Ishikawa (cell line): ENCODE measurements at regions not wholly inside any gene's neighbourhood (a gene's known extent, or its start where the extent isn't known, plus 50 kb on each side); places are given as distances from the start of the nearest gene placed in this dataset.

Experiments used
- CEBPB ChIP-seq: IDR thresholded peaks from 2 replicates; pipeline ENCODE4 v1.6.1; 2012
- CREB1 ChIP-seq: IDR thresholded peaks from 2 replicates; pipeline ENCODE4 v1.6.1; 2012; ENCODE audit warnings: low read depth
- EGR1 ChIP-seq: IDR thresholded peaks from 2 replicates; pipeline ENCODE4 v1.6.1; 2012
- EP300 ChIP-seq: IDR thresholded peaks from 2 replicates; pipeline ENCODE4 v1.6.1; 2012; ENCODE audit warnings: borderline replicate concordance
- FOXM1 ChIP-seq: IDR thresholded peaks from 2 replicates; pipeline ENCODE4 v1.6.1; 2012; ENCODE audit warnings: low read depth, borderline replicate concordance
- NFIC ChIP-seq: IDR thresholded peaks from 2 replicates; pipeline ENCODE4 v1.6.1; 2012
- RAD21 ChIP-seq: IDR thresholded peaks from 2 replicates; pipeline ENCODE4 v1.6.1; 2012; ENCODE audit warnings: low read depth
- TAF1 ChIP-seq: IDR thresholded peaks from 2 replicates; pipeline ENCODE4 v1.6.1; 2012; ENCODE audit warnings: low read depth, mild to moderate bottlenecking
- TCF12 ChIP-seq: IDR thresholded peaks from 2 replicates; pipeline ENCODE4 v1.6.1; 2012; ENCODE audit warnings: low read depth
- TEAD4 ChIP-seq: IDR thresholded peaks from 2 replicates; pipeline ENCODE4 v1.6.1; 2012
- YY1 ChIP-seq: IDR thresholded peaks from 2 replicates; pipeline ENCODE4 v1.6.1; 2012; ENCODE audit warnings: low read depth
- ZBTB7A ChIP-seq: IDR thresholded peaks from 2 replicates; pipeline ENCODE4 v1.6.1; 2012; ENCODE audit warnings: low read depth
- TF ChIP-seq, protein P1 (sequence below): IDR thresholded peaks from 2 replicates; pipeline ENCODE4 v1.6.1; 2012
- TF ChIP-seq, protein P2 (sequence below): IDR thresholded peaks from 2 replicates; pipeline ENCODE4 v1.6.1; 2012
- TF ChIP-seq, protein P3 (sequence below): IDR thresholded peaks from 2 replicates; pipeline ENCODE4 v1.6.1; 2012; ENCODE audit warnings: low read depth, mild to moderate bottlenecking

DNA sequence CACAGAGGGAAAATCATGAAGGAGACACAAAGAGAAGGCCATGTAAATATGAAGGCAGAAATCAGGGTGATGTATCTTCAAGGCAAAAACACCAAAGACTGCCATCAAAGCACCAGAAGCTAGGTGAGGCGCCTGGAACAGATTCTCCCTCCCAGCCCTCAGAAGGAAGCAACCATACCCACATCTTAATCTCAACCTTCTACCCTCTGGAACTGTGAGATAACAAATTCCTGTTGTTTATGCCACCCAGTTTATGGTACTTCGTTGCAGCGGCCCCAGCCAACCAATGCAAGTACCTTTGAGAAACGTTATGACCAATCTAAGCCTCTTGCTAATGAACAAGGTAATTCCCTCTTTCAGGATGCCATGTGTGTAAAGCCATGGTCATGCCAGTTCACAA, 66.2 kb upstream of the STXBP5 start:
- TF ChIP-seq NFIC (no peak), YY1 (no peak), TAF1 (no peak), EGR1 (no peak), CREB1 (no peak), FOXM1 (no peak), ZBTB7A (no peak), TCF12 (no peak), RAD21 (no peak), CEBPB (no peak), EP300 (no peak), TEAD4 (no peak)
- TF ChIP-seq, protein P1, sequence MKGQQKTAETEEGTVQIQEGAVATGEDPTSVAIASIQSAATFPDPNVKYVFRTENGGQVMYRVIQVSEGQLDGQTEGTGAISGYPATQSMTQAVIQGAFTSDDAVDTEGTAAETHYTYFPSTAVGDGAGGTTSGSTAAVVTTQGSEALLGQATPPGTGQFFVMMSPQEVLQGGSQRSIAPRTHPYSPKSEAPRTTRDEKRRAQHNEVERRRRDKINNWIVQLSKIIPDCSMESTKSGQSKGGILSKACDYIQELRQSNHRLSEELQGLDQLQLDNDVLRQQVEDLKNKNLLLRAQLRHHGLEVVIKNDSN = no peak
- TF ChIP-seq, protein P2, sequence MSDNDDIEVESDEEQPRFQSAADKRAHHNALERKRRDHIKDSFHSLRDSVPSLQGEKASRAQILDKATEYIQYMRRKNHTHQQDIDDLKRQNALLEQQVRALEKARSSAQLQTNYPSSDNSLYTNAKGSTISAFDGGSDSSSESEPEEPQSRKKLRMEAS = no peak
- TF ChIP-seq, protein P3, sequence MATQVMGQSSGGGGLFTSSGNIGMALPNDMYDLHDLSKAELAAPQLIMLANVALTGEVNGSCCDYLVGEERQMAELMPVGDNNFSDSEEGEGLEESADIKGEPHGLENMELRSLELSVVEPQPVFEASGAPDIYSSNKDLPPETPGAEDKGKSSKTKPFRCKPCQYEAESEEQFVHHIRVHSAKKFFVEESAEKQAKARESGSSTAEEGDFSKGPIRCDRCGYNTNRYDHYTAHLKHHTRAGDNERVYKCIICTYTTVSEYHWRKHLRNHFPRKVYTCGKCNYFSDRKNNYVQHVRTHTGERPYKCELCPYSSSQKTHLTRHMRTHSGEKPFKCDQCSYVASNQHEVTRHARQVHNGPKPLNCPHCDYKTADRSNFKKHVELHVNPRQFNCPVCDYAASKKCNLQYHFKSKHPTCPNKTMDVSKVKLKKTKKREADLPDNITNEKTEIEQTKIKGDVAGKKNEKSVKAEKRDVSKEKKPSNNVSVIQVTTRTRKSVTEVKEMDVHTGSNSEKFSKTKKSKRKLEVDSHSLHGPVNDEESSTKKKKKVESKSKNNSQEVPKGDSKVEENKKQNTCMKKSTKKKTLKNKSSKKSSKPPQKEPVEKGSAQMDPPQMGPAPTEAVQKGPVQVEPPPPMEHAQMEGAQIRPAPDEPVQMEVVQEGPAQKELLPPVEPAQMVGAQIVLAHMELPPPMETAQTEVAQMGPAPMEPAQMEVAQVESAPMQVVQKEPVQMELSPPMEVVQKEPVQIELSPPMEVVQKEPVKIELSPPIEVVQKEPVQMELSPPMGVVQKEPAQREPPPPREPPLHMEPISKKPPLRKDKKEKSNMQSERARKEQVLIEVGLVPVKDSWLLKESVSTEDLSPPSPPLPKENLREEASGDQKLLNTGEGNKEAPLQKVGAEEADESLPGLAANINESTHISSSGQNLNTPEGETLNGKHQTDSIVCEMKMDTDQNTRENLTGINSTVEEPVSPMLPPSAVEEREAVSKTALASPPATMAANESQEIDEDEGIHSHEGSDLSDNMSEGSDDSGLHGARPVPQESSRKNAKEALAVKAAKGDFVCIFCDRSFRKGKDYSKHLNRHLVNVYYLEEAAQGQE = no peak

DNA sequence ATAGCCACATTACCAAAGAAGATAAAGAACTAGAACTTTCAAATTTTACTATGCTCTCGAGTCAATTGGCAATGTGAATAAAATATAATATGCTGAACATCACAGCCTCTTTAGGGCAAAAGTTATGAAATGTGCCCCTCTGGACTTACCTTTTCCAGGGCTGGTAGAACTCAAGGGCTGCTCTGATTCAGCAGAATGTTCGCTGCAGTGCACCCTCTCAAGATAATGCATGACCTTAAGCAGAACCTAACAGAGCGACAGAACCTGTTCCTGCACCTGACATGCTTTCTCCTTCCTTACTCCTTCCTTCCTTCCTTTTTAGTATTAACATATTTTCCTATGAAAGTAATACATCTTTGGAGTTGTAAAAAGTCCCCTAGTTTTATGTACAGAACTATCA, 65.4 kb upstream of the STXBP5 start:
- TF ChIP-seq RAD21 = no peak
- TF ChIP-seq, protein P3 = no peak
- no peak for TF ChIP-seq FOXM1
- TF ChIP-seq EGR1 = no peak
- no peak for TF ChIP-seq ZBTB7A
- TF ChIP-seq CREB1 = no peak

DNA sequence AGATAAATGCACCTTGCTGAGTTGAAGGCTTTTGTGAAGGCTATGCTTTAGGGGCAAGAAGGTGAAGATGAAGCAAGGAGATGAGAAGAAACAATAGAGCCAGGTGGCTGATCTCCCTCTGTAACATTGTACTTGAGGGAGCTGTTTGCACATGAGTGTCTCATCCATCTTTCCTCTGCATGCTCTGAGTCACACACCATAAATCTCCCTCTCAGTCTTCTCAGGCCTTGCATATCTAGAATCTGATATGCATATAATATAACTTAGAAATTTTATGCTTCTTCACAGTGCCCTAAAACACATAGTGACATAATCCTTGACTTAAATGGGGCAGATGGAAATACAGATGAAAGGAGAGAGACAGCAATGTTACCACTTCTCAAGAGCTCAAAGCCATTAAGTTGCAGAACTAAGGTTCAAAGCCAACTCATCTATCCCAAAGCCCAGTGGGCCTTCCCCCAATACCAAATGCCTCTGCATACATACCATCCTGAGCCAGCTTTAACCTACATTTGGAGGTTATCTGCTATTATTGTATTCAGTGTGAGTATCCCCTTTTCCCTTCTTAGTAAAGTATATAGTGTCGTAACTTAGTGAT, 62.4 kb upstream of the STXBP5 start:
- no peak for TF ChIP-seq YY1
- TF ChIP-seq RAD21 = no peak
- no peak for TF ChIP-seq TAF1
- TF ChIP-seq, protein P1 = no peak
- no peak for TF ChIP-seq FOXM1
- no peak for TF ChIP-seq TCF12
- no peak for TF ChIP-seq ZBTB7A
- TF ChIP-seq EGR1 = no peak
- TF ChIP-seq, protein P3 = no peak
- TF ChIP-seq CEBPB = no peak
- TF ChIP-seq EP300 = no peak
- TF ChIP-seq CREB1 = no peak
- TF ChIP-seq NFIC = no peak

DNA sequence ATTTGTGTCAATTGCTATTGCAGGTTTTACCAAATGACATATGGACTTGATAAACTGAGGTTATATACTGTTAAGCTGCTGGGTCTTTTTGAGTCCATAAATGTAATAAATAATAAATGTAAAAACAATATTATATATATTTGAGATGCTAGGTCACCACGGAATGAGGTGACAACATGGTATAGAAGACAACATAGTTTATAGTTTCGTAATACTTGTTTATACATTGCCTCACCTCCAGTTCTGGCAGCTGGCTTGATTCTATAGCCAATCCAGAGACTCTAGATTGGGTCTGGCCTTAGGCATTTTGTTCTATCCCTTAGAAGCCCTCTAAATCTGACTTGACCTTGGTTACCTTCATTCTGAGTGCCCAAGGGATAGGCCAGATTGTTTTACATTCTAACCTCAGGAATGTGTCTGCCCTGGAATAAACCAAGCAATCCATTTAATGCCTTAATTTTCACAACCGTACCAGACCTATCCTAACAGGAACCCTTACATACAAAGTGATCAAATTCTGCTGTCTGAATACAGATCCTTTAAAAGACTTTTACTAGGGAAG, 61.5 kb upstream of the STXBP5 start:
- TF ChIP-seq, protein P1 = no peak
- TF ChIP-seq CREB1 (no peak), YY1 (no peak), TCF12 (no peak), TAF1 (no peak), CEBPB (no peak)

DNA sequence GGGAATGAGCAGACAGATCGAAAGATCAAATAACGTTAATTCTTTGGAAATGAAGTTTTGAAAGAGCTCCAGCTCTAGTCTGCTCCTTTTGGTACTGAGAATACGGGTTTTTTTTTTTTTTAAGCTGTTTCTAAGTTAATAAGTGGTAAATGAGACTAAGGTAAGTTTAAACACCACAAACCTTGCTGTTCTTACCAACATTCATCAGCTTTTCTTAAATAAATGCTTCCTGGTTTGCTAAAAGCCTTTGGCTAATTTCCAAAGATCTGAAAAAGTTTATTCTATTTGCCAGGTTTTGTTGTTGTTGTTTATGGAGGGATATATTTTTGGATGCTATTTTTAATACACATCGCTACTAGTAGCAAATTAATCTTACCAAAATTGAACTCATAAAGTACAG, 55.1 kb upstream of the STXBP5 start:
- TF ChIP-seq CEBPB (no peak), TEAD4 (no peak)
